ENCODE measurements at regions not wholly inside any gene's neighbourhood (a gene's known extent, or its start where the extent isn't known, plus 50 kb on each side); places are given as distances from the start of the nearest gene placed in this dataset.
A peak's percentile ranks its signal among the peaks of the same experiment; 100 is the strongest.

DNA sequence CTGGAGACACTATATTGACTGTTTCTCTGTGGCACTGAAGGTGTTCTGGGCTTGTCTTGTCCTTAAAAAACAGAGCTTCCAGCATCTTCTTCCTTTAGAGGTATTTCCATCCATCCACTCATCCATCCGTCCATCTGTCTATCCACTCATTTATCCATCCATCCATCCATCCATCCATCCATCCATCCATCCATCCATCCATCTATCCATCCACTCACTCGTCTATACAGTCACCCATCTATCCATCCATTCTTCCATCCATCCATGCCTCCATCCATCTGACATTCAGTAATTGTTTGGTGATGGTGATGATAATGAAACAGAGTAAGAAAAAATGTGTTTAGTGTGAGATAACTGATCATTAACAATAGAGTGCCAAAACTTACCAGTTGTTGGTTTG is 334.8 kb downstream of the NSG2 start:
- DNase-seq = no peak

DNA sequence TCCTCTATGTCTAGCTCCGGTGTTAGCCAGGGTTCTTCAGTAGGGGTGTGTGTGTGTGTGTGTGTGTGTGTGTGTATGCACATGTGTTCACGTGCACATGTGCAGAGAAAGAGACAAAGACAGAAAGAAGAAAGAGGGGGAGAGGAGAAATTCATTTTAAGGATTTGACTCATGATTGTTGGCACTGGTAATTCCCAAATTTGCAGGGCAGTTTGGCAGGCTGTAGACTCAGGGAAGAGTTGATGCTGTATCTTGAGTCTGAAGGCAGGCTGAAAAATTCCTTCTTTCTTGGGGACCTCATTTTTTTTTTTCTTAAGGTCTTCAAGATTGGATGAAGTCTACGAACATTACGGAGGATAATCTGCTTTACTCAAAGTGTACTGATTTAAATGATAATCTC is 335.7 kb downstream of the NSG2 start:
- no peak for DNase-seq

DNA sequence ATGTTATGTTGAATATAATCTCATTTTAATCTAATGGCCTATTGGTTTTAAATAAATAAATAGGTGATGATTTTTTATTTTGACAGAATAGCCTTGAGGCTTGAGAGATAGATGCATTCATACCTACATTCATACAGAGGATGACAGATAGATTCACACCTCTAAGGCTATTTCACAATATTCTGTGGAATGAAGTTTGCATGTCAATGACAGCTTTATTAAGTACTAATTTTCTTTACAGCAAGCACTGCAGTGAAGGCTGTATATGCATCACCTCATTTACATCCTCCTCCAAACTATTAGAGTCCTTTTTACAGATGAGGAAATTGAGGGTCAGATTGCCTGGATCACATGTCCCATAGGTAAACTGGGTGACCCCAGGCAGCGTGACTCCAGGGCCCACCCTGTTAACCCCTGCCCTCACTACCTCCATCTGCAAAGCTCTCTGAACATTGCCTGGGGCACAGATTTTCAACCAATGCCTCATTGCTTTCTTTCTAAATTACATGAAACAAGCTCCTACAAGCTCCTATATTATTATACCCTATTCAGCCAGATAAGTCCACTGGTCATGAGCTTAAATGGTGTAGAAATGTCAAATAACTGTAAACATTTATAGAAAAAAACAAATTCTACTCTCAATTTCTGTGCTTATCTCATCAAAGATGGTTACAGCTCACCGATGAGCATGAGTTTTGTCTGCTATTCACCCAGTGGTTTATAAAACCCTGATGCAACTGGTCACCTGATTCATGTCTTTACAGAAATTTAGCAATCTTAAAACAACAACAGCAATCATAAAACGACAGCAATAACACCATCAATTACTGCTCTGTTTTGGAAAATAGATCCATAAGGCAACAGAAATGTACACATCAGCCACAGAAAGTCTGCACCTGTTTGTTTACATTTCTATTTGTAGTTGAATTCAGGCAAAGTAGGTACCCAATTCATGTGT is 338.0 kb downstream of the NSG2 start:
- peak; percentile 37 for DNase-seq

DNA sequence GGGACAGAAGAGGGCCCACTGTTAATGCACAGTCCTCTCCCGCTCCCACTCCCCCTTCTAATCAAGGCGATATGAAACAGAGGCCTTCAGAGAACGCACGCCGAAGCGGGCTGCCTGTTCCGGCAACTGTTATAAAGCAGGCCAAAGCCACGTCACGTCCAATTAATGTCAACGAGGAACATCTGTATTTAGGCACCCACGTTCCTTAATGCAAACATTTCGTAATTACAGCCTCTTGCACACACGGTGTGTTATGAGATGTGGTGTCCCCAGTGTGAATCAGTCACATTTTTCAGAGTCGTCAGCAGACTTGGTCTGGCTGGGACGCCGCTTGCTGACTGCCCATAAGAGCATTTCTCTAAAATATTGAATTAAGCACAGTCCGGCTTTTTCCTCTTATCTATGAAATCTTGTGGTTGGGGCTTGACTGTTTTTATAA is 339.0 kb downstream of the NSG2 start:
- DNase-seq = peak; percentile 77

DNA sequence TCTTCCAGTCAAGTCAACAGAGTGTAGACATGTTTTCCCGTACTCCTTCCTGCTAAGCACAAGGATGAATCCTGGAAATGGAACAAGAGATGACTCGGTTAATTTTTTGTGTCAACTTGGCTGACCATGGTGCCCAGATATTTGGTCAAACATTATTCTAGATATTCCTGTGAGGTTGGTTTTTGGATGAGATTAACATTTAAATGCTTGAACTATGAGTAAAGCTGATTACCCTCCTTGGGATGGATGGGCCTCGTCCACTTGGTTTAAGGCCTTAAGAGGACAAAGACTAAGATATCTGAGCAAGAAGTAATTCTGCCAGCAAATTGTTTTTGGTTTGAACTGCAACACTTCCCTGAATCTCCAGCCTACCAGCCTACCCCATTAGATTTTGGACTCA is 338.1 kb upstream of the MSX2 start:
- no peak for DNase-seq

DNA sequence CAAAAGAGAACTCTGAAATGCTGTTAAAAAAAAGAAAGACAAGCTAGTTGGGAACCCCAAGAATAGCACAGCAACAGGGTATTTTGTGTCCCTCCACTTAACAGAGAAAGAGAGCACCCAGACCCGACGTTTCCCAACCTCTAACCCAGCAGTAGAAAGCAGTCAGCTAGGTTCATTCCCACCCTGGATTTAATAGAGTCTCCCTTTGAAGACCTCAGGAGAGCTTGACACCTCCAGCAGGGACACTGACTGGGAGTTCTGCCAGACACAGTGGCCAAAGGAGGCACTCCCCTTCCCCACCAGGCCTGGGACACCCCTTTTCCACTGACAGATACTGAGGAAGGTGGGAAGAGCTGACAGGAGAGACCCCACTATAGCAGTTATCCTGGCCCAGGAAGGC is 337.5 kb upstream of the MSX2 start:
- no peak for DNase-seq

DNA sequence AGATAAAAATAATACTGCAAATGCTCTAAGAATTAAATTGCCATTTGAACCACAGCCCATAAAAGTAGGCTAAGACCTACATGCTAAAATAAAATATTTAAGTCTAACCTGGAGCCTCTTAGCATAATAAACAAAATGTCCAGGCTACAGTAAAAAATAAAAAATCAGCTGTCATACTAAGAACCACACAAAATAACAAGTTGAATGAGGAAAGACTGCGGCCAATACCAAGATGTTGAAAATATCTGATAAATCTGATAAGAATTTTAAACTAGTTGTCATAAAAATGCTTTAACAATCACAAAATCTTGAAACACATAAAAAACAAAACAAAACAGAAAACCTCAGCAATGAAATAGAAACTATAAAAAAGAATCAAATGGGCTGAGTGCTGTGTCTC is 336.9 kb upstream of the MSX2 start:
- DNase-seq = no peak

DNA sequence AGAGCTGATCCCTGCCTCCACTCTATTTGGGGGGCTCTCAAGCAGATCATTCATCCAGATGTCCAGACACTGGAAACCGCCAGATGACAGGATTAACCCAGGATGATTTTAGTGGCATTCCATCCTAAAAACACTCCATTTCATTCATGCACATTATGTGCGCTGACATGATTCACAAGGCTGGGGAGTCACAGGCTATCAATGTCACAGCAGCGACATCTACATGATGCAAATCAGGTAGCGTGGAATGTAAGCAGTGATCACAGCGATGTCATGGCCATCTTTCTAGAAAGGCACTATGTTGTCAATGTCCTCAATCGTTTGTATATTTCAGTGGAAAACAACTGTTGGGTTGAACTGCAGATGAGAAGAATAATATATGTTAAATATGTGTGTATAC is 331.5 kb upstream of the MSX2 start:
- no peak for DNase-seq

DNA sequence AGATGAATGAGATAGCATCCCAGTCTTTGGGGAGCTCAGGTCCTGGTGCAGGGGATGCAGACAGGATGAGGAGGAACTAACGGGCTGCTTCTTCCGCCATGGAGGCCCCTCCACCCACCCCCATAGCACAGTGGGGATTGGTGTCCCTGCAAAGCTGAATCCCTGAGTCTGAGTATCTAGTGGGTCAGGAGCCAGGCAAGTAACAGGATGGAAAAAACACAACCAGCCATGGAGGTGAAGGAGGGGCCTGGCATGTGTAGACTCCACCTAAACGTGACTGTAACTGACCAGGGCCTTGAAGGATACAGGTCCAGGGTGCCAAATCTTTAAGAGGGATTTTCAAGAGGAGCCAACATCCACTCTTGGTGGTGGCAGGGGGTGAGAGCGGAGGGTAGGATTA is 327.8 kb upstream of the MSX2 start:
- DNase-seq = no peak

DNA sequence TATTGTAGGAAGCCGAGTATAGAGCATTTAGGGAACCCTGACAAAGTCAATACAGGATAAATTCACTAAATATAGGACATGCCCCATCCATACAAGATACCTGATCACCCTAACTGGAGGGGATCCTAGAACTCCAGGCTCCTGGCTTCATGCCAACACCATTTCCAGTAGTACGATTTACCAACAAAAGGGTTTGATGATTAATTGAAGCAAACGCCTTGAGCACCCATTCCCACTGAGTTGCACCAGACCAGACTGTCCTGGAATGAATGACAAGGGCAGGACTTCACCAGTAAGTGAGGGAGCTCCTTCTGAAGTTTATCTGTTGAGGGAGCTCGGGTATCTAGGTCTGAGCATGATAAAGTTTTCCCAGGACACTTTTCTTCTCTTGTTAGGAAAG is 327.2 kb upstream of the MSX2 start:
- DNase-seq = no peak

DNA sequence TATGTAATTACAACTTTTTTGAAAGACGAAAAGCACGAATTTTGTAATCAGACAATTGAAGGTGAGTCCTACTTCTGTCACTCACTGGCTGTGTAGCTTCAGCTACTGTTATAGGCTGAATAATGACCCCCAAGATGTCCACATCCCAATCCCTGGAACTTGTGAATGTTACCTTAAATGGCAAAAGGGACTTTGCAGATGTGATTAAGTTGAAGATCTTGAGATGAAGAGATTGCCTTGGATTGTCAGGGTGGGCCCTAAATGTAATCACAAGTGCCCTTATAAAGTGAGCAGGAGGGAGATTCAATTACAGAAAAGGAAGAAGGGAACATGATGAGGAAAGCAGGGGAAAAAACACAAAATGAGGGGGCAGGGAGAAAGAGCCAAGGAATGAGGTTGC is 326.2 kb upstream of the MSX2 start:
- no peak for DNase-seq

DNA sequence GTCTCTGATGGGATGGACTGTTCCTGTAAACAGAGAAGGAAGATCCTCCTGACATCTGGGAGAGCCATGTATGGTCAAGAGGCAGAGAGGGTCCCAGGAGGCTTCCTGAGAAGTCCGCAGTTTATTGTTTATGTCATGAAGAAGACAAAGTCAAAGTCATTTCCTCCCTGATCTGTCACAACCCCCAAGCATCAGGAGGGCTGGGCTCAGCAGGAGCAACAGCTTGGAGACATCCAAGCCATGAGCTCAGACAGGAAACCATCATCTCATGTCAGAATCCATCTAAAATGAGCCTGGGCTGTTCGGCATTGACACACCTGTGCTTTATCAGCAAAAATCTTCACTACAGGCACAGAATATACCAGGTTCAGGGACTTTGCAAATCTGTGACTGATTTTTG is 325.0 kb upstream of the MSX2 start:
- DNase-seq = no peak

DNA sequence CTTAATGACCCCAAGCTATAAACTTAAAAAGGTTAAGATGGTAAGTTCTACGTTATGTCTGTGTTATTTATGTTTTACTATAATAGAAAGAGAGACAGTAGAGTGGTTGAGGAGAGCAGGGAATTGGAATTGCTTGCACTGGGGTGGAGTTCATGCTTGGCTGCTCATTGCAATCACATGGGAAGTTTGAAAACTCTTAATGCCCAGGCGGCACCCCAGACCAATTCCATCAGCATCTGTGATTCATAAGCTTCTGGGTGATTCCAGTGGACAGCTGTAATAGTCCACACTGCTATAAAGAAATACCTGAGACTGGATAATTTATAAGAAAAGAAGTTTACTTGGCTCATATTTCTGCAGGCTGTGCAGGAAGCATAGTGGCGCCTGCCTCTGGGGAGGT is 323.9 kb upstream of the MSX2 start:
- no peak for DNase-seq

DNA sequence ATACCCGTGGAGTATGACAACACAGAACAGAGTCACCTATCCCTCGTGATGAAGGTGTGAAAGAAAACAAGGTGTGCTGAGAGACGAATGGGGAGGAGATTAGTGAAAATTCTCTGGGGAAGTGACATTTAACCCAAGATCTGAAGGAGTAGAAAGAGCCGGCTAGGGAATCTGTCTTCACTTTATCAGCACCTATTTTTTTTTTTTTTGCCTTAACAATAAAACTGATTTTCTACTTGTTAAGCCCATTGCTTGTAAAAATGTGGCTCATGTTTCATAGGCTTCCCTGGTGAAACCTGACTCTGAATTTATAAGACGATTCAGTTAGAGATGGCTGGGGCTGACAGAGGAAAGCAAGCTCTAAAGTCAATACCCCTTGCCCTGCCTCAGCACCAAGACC is 322.6 kb upstream of the MSX2 start:
- DNase-seq = no peak

DNA sequence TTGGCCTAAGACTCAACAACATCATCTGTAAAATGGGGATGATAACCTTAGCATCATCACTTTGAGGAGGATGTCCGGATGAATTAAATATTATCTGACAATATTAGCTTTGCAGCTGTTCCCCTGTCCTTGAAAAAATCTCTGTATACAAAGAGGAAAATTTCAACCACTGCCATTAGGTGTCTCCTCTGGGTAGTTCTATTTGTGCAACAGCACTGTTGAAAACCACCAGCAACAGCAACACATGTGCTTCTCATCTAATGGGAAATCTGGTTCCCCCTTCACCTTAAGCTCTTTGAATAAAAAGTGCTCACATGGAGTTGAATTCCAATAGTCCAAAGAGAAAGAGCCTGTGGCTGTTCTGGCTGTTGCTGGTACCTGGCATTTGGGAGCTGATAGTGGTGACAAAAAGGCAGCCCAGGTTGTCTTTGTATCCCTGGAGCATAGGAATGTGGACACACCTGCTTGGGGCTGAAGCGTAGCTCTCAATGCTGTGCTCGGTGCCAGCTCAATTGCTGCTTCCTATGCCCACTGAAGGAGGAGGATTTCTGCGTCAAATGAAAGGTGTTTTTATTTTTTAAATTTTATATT is 322.1 kb upstream of the MSX2 start:
- DNase-seq = no peak

DNA sequence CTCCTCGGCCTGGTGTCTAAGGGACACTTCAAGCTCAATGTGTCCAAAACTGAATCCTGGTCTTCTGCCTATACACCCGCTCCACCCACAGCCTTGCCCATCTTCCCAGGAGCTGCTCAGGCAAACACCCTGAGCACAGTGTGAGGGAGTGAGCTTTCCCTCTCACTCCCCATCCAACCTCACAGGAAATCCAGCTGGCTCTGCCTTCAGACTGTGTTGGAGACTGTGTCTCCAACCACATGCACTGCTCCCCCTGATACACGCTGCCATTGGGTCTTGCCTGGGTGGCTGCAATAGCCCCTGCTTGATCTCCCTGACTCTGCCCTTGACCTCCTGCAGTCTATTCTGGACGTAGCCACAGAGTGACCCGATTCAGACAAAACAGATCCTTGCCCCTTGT is 319.5 kb upstream of the MSX2 start:
- DNase-seq = no peak

DNA sequence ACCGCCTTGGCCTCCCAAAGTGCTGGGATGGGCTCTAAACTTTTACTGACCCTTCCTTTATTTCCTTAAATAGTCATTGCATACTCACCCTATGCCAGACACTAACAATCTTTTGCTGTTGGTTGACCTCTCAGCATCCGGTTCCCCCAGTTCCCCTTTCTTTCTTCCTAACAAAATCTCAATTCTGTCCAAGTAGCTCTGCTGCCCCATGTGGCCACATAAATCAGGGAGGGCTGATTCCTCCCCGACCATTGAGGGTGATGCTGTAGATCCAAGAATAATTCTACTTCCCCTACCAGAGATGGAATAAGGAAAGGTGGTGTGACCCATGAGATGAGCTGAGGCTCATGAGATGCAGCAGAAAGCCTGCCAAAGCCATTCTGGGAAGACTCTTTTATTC is 315.3 kb upstream of the MSX2 start:
- DNase-seq = no peak

DNA sequence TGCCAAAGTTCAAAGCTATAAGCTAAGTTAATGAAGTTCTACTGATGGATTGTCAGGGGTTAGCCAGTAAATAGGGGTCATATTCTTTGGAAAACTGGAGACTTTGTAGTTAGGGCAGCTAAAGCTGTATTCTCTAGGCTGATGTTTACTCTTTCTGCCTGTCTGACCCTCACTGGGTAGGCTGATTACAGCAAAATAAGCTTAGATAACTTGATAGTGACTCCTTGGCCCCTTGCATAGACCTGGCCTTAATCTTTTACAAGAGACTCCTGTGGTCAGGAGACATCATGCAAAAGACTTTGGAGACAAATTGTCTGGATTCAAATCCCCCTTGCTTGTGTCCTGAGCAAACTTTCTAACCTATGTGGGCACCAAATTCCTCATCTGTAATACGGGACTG is 314.4 kb upstream of the MSX2 start:
- no peak for DNase-seq

DNA sequence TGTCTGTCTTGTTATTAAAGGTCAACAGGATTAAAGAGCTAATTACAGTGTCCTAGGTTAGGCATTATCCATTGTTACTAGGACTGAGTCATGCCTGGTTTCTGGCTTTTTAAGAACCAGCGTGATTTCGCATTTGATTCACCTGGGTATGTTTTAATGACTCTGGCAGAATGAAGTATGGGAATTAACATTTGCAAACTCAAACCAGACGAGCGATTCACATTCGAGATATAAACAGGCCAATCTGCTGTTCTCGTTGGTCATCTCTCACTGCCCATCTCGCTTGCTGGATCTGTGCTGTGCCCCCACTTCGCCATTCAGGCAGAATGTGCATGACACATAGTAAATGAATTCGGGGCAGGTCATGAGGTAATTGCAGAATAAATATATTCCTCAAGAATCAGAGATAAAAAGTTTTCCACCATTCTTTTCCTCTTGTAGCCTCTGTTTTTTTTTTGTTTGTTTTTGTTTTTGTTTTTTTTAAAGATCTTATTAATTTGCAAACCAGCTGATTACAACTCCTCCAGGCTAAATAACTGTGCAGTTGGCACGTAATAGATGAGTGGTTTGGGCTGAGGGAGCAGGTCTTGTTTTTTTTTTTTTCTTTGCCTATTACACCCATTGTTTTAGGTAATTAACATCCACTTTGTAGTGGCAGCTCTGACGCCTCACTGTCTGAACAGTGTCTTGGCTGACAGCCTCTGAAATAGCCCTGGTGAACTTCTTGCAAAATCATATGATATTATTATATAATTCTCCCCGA is 313.5 kb upstream of the MSX2 start:
- DNase-seq = no peak

DNA sequence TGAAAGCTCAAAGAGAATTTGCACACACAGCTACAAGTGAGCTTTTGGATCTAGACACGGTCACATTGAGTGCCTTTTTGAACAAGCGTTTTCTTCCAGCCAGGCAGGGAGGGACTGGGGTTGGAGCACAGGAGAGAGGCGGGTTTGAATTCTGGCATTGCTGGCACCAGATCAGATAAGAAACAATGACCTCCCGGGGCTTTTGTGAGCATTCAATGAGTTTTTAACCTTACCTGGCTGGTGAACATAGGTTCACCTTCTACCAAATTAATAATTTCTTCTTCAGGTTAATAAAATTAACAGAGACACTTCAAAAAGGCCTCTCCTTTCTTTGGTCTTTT is 312.9 kb upstream of the MSX2 start:
- DNase-seq = no peak

DNA sequence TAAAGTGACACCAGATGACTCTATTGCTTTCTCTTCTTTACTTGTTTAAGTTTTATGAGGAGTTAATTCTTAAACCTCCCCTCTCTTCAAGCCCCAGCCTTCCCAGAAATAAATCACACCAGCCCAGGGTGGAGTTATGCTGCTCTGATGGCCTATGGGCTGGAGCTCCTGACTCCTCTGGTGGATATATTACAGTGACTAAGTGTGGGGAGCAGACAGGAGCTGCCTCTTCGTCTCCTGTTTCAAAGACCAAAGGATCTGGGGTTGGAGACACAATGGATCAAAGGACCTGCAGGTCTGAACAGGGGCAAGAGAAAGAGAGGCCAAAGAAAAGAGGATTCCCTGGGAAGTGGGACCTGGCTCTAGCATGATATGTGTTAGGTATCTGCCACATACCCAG is 312.0 kb upstream of the MSX2 start:
- DNase-seq = no peak

DNA sequence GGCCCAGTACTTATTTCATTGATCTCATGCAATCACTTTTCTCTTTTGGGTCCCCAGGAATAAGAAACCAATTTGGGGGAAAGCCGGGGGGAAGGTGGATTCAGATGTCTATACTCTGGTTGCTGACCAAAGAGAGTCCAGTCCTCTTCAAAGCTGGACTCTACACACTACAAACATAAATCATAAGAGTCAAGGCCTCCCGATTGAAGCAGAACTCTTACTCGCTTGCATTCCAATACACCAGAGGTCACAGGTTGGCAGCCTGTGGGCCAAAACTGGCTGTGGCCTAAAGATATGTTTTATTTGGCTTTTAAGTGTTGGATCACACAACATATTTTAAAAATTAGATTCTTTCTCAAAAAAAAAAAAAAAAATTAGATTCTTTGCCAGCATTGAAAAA is 311.4 kb upstream of the MSX2 start:
- no peak for DNase-seq

DNA sequence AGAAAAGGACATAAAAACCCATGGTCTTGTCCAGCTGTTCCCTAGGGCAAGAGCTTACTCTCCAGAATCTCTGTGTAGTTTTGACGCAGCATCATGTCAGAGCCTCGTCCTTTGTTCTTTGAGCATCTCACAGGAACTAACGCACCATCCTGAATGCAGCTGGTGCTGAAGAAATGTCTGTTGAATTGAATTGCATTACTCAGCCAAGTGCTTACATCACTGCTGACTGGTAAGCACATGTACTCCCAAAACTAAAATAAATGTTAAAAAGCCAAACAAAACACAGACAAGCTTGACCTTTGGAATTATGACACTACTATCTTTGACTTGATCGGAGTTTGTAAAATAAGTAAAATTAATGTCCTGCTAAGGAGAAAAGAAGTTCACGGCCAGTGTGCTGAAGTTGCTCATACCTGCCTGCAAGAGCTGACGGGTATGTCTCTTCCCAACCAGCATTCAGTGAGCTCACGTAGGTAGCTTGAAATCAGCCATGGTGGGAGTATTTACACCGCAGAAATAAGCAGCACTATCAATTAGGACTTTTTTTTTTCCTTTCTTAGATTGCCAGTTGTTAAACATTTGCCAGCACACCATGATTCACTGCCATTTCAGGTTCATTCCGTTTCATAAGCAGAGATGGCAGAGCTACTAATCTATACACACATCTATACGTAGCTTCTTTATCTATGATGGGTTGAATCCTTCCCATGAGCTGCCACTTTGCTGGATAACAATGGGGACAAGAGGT is 310.6 kb upstream of the MSX2 start:
- DNase-seq = no peak

All from HCEC 1CT (cell line).